ENCODE measurements at regions not wholly inside any gene's neighbourhood (a gene's known extent, or its start where the extent isn't known, plus 50 kb on each side); places are given as distances from the start of the nearest gene placed in this dataset.
"Not testable (repeated sequence)": the region's sequence is repeated elsewhere in the genome, so short reads cannot be mapped to it uniquely, and the experiment has no call there.

DNA sequence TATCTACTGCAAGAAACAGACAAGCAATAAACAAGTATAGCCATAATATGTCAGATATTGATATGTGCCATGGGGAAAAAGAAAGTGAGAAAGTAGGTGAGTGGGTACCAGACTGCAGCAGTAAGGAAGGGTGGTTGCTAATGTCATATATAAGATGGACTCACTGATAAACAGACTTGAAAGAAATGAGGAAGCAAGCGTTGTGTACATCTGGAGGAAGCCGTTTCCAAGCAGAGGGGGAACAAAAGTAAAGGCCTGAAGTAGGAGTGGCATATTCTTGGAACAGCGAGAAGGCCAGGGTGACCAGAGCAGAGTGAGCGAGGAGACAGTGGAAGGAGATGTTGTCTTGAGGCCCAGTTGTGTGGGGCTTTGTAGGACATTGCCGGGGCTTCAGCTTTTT is 142.2 kb upstream of the MAP3K1 start:
- no peak for ATAC-seq
- DNase-seq, result no peak
- H3K36me3 Mint-ChIP-seq, result peaks cover 3% of the 10 kb centered on the region
- CTCF ChIA-PET, result no interaction called here
- no peaks in the 10 kb centered on the region for H3K9me3 Mint-ChIP-seq (ENCODE audit: low read depth)
- peaks cover 22% of the 10 kb centered on the region for H3K27me3 Mint-ChIP-seq
- no peak overlapping the region for H3K27ac Mint-ChIP-seq
- H3K4me1 Mint-ChIP-seq, result peaks cover 23% of the 10 kb centered on the region
- H3K4me3 Mint-ChIP-seq, result no peak overlapping the region

DNA sequence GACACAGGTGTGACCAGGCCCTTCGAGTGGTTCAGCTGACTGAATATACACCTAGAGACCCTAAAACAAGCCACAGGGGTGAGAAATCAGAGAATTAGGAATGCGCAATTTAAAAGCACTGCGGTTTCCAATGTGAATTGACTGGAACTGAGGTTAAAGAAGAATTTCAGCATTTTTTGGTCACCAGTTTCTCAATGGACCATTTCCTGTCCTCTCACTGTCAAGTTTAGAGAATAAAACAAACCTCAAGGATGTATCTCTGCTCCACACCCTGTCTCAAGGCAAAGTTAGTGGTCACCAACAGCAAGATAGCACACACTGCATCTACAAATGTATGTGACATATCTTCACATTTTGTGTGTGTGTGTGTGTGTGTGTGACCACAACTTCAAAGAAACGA is 143.8 kb upstream of the MAP3K1 start:
- CTCF ChIA-PET, result no interaction called here
- Mint-ChIP-seq H3K27ac (no peak overlapping the region), H3K4me1 (peaks cover 23% of the 10 kb centered on the region), H3K27me3 (peaks cover 26% of the 10 kb centered on the region), H3K4me3 (no peak overlapping the region), H3K36me3 (peaks cover 3% of the 10 kb centered on the region), H3K9me3 (ENCODE audit: low read depth) (no peaks in the 10 kb centered on the region)
- no peak for DNase-seq
- ATAC-seq, result no peak

DNA sequence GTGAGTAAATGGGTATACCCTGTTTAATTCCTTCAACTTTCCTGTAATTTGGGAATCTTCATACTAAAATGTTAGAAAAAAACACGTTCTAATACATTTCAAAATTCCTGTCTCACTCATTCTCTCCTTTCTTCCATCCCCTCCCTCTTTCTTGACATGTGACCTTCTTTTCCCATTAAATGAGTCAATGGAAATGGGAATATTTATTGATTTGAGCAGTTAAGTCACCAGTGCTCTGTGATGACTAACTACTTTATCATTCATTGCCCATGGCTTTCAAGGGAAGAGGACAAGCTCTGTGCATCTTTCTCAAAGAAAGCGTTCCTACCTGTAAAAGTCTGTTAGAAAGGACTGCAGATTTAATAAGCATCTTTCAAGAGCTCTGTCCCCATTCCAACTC is 144.4 kb upstream of the MAP3K1 start:
- CTCF ChIA-PET, result interaction anchor here (1.1 kb wide), 1 partner anchor 28 kb away, joined by 3 read pairs; no protein-coding TSS in a partner anchor
- peaks cover 3% of the 10 kb centered on the region for H3K36me3 Mint-ChIP-seq
- ATAC-seq (no peak), DNase-seq (no peak)
- peaks cover 25% of the 10 kb centered on the region for H3K27me3 Mint-ChIP-seq
- peaks cover 23% of the 10 kb centered on the region for H3K4me1 Mint-ChIP-seq
- H3K4me3 Mint-ChIP-seq, result no peak overlapping the region
- no peaks in the 10 kb centered on the region for H3K9me3 Mint-ChIP-seq (ENCODE audit: low read depth)
- H3K27ac Mint-ChIP-seq, result no peak overlapping the region

DNA sequence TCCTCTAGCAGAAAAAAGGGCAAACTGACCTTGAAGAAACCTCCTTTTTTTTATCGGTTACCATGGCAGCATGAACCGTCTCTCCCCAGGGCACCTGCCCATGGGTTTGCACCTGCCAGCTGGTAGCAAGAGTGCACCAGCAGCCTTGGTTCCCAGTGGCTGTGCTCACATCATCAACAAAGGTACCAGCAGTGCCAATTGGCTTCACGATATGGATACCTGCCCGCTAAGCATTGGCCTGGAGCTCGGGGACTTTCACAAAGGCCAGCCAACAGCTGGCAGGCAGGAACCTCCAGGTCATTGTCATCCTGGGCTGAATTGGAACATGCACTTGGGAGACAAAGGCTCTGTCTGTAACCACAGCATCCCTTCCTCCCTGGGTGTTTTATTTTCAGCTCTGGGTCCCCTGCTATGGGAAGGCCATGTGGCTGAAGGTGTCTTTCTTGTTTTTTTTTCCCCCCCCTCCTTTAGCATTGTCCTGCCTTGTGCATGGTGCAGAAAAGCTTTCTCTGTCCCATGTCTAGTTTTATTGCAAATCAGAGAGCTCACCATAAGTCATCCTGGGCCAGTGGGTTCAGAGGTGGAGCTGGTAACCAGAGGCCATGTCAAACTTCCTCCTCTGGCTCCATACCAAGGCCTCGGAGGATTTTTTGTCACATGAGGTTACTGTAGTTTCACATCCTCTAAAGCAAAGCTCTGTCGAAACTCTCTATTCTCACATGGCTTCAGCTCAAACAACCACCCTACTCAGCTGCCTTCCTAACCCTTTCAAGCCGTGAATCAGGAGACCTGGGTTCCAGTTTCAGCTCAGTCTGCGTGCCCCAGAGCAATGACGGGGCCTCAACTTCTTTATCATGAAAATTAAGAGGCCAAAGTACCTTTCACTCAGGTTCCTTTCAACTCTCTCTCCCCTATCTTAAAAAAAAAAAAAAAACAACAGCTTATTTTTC is 145.5 kb upstream of the MAP3K1 start:
- DNase-seq, result peak; percentile 74
- Mint-ChIP-seq H3K27ac (peak overlapping the region; percentile 80), H3K4me1 (peaks cover 23% of the 10 kb centered on the region), H3K9me3 (ENCODE audit: low read depth) (no peaks in the 10 kb centered on the region), H3K36me3 (peaks cover 3% of the 10 kb centered on the region), H3K27me3 (peaks cover 31% of the 10 kb centered on the region), H3K4me3 (no peak overlapping the region)
- CTCF ChIA-PET, result interaction anchor here (0.6 to 1.1 kb wide), 5 partner anchors 27 to 341 kb away, joined by 3 to 5 read pairs (median 3); no protein-coding TSS in a partner anchor
- peak; percentile 93 for ATAC-seq

DNA sequence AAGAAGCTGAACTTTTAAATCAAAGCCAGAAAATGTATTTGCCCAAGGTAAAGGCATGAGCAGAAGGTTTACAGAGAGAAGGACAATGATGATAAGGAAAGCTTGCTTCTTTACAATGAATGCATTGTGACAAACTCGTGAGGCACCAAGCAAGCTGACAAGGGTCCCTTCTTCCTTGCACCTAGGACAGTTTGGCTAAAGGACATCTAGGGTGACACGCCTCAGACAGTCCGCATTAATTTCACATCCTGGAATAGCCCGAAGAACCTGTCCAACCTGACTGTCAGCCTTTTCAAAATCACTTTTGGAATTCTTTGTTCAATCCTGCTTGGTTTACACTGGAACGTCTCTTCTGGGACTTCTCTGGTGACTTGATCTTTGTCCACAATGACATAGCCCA is 146.4 kb upstream of the MAP3K1 start:
- Mint-ChIP-seq H3K36me3 (peaks cover 3% of the 10 kb centered on the region), H3K27me3 (peaks cover 33% of the 10 kb centered on the region), H3K4me3 (no peak overlapping the region), H3K4me1 (peaks cover 23% of the 10 kb centered on the region), H3K9me3 (ENCODE audit: low read depth) (no peaks in the 10 kb centered on the region), H3K27ac (no peak overlapping the region)
- CTCF ChIA-PET, result no interaction called here
- DNase-seq, result no peak
- ATAC-seq, result no peak

DNA sequence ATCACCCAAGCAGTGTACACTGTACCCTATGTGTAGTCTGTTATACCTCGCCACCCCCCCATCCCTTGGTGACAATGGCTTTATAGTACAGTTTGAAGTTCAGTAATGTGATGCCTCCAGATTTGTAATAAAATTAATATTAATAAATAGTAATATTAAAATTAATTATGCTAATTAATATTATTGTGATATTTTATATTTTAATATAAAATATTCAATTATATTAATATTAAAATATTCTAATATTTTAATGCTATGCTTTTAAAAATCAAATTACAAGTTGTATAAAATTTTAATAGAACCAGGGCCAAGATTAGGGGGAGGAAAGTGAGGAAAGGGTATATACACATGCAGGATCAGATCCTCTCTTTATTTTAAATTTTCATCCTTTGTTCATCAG is 147.7 kb upstream of the MAP3K1 start:
- Mint-ChIP-seq H3K27ac (no peak overlapping the region), H3K4me1 (peaks cover 19% of the 10 kb centered on the region), H3K27me3 (peaks cover 43% of the 10 kb centered on the region), H3K9me3 (ENCODE audit: low read depth) (no peaks in the 10 kb centered on the region), H3K4me3 (no peak overlapping the region), H3K36me3 (peaks cover 2% of the 10 kb centered on the region)
- DNase-seq (no peak), ATAC-seq (no peak)
- CTCF ChIA-PET, result no interaction called here

DNA sequence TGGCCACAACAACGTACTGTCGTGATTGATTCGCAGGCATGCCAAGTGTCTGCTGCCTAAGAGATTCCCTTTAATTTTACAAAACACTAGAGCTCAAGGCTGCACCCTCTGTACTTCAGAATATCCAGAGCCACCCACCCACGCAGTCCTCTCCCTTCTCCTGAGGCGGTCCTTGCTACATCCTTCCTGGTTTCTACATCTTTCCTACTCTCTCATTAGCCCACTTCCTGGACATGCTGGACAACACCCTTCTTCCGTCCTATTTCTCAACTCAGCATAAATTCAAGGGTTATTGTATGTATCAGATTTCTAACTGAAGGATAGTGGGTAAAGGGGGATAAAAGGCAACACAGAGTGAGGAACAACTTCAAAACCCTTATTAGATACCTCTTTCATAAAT is 148.4 kb upstream of the MAP3K1 start:
- Mint-ChIP-seq H3K27ac (no peak overlapping the region), H3K9me3 (ENCODE audit: low read depth) (no peaks in the 10 kb centered on the region), H3K36me3 (peaks cover 2% of the 10 kb centered on the region), H3K4me3 (no peak overlapping the region), H3K4me1 (peaks cover 19% of the 10 kb centered on the region), H3K27me3 (peaks cover 45% of the 10 kb centered on the region)
- CTCF ChIA-PET, result no interaction called here
- ATAC-seq, result no peak
- no peak for DNase-seq

DNA sequence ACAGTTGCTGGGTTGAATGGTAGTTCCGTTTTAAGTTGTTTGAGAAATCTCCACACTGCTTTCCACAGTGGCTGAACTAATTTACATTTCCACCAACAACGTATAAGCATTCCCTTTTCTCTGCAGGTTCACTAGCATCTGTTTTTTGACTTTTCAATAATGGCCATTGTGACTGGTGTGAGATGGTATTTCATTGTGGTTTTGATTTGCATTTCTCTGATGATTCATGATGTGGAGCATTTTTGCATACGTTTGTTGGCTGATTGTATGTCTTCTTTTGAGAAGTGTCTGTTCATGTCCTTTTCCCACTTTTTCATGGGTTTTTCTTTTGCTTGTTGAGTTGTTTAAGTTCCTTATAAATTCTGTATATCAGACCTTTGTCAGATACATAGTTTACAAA is 150.2 kb upstream of the MAP3K1 start:
- H3K36me3 Mint-ChIP-seq; CTCF ChIA-PET; H3K4me1 Mint-ChIP-seq; H3K4me3 Mint-ChIP-seq; H3K27ac Mint-ChIP-seq; DNase-seq; H3K9me3 Mint-ChIP-seq (ENCODE audit: low read depth); ATAC-seq: not testable (repeated sequence)
- peaks cover 51% of the 10 kb centered on the region for H3K27me3 Mint-ChIP-seq

DNA sequence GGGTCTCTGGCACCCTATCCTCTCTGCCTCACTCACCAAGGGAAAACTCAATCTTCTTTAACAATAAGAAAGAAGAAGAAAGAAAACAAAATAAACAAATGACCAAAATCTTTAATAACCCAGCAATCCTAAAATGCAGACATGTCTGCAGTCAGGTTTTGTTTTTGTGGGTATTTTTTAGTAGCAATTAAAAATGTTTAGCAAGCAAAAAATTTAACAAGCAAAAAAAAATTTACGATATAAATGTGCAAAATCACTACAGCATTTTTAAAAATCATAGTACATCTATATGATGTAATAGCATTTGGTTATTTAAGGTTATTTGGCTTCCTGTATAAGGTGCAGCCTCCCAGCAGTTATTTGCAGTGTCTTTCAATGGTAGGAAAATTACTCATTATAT is 151.3 kb upstream of the MAP3K1 start:
- H3K27me3 Mint-ChIP-seq, result peaks cover 47% of the 10 kb centered on the region
- H3K9me3 Mint-ChIP-seq (ENCODE audit: low read depth), result no peaks in the 10 kb centered on the region
- H3K27ac Mint-ChIP-seq, result no peak overlapping the region
- H3K4me1 Mint-ChIP-seq, result no peaks in the 10 kb centered on the region
- DNase-seq (no peak), ATAC-seq (no peak)
- H3K36me3 Mint-ChIP-seq, result no peaks in the 10 kb centered on the region
- CTCF ChIA-PET, result interaction anchor here (0.9 kb wide), 1 partner anchor 14 kb away, joined by 3 read pairs; no protein-coding TSS in a partner anchor
- H3K4me3 Mint-ChIP-seq, result no peak overlapping the region

DNA sequence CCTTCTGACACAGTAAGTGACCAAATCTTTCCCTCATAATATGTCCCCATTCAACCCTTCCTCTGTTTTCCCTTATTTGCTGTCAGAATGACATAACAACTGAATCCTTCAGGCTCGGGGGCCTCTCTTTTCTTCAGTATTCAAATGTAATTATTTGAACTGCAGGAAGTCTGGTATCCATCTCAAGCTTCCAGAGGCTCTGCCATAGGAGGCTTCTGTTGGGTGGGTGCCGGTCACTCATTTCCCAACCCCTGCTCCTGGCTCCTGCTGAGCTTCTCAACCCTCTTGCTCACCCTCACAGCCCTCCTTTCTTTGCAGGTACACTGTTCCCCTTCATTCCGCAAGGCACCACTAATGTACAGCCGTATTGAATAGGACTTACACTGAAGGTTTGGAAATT is 151.8 kb upstream of the MAP3K1 start:
- Mint-ChIP-seq H3K9me3 (ENCODE audit: low read depth) (no peaks in the 10 kb centered on the region), H3K36me3 (no peaks in the 10 kb centered on the region), H3K27me3 (peaks cover 46% of the 10 kb centered on the region), H3K4me1 (no peaks in the 10 kb centered on the region), H3K27ac (no peak overlapping the region), H3K4me3 (no peak overlapping the region)
- CTCF ChIA-PET, result interaction anchor here (0.9 kb wide), 1 partner anchor 14 kb away, joined by 3 read pairs; no protein-coding TSS in a partner anchor
- DNase-seq (no peak), ATAC-seq (no peak)

DNA sequence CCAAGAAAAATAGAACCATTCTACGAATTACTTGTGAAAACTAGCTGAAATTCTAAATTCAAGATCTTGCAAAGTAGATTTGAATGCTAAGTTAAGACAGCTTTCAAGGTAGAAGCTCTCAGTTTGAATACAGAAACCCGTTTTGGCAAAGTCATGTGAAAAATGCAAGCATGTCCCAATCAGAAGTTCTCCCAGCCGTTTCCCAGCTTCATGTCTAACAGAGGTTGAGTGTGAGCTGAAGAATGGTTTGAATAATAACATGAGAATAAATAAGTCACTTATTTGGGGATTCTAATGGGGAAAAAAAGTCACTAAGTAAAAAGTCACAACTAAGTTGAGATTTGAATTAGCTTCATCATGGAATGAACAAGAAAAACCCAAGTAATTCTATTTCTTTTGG is 152.5 kb upstream of the MAP3K1 start:
- peaks cover 44% of the 10 kb centered on the region for H3K27me3 Mint-ChIP-seq
- CTCF ChIA-PET, result no interaction called here
- ATAC-seq (no peak), DNase-seq (no peak)
- no peak overlapping the region for H3K27ac Mint-ChIP-seq
- H3K4me3 Mint-ChIP-seq, result no peak overlapping the region
- H3K4me1 Mint-ChIP-seq, result no peaks in the 10 kb centered on the region
- no peaks in the 10 kb centered on the region for H3K36me3 Mint-ChIP-seq
- H3K9me3 Mint-ChIP-seq (ENCODE audit: low read depth), result no peaks in the 10 kb centered on the region

DNA sequence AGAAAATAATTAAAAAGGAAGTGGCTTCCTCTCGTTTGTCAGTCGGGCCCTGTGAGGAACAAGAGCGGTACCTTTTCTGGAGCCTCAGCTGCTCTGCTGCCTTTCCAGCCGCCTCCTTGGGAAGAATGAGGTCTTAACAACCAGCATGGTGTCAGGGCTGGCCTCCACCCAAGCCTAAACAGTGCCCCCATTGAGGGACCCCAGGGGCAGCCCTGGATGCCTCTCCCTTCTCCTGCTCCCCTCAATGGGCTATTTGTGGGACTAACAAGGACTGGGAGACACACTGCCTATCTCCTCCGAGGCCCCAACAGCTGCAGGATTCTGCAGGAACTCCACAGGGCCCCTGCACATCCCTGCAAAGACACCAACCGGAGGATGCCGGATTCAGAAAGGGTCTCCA is 155.4 kb upstream of the MAP3K1 start:
- H3K9me3 Mint-ChIP-seq (ENCODE audit: low read depth), result no peaks in the 10 kb centered on the region
- no peak overlapping the region for H3K4me3 Mint-ChIP-seq
- no peaks in the 10 kb centered on the region for H3K36me3 Mint-ChIP-seq
- DNase-seq (no peak), ATAC-seq (no peak)
- peaks cover 48% of the 10 kb centered on the region for H3K27me3 Mint-ChIP-seq
- H3K27ac Mint-ChIP-seq, result no peak overlapping the region
- CTCF ChIA-PET, result no interaction called here
- H3K4me1 Mint-ChIP-seq, result no peaks in the 10 kb centered on the region

DNA sequence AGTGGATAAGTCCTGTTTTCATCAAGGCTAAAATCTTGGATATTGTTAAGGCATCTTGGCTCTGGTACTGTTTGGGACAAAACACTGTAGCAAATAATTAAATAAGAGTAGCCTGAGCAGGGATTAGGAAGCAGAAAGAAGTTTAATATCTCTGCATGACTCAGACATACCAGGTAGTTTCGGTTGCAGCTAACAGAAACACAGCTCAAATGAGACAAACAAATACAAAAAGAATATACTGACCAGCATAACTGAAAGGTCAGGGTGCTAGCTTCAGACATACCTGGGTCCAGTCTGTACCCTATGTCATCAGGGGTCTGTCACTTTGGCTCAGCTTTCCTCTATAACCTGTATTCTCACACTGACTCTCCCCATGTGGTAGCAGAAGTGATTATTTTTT is 156.4 kb upstream of the MAP3K1 start:
- H3K4me1 Mint-ChIP-seq, result no peaks in the 10 kb centered on the region
- ATAC-seq, result no peak
- no peak overlapping the region for H3K27ac Mint-ChIP-seq
- no peak for DNase-seq
- H3K9me3 Mint-ChIP-seq (ENCODE audit: low read depth), result no peaks in the 10 kb centered on the region
- peaks cover 46% of the 10 kb centered on the region for H3K27me3 Mint-ChIP-seq
- CTCF ChIA-PET, result no interaction called here
- H3K36me3 Mint-ChIP-seq, result no peaks in the 10 kb centered on the region
- no peak overlapping the region for H3K4me3 Mint-ChIP-seq
